ENCODE measurements at regions not wholly inside any gene's neighbourhood (a gene's known extent, or its start where the extent isn't known, plus 50 kb on each side); places are given as distances from the start of the nearest gene placed in this dataset.
"Not testable (repeated sequence)": the region's sequence is repeated elsewhere in the genome, so short reads cannot be mapped to it uniquely, and the experiment has no call there.

- Histone ChIP-seq H3K36me3 (replicated peaks; ENCODE audit: insufficient read depth, low read depth) (no peaks in the 10 kb centered on the region), H3K4me3 (no peak overlapping the region), H3K4me1 (ENCODE audit: insufficient read depth) (no peaks in the 10 kb centered on the region), H3K27ac (no peak overlapping the region), H3K4me2 (no peak overlapping the region), H4K20me1 (ENCODE audit: insufficient read depth, poor library complexity, severe bottlenecking) (no peaks in the 10 kb centered on the region), H3K9me3 (ENCODE audit: low read depth) (no peaks in the 10 kb centered on the region), H2AFZ (no peak overlapping the region), H3K27me3 (no peaks in the 10 kb centered on the region), H3K9me2 (replicated peaks; ENCODE audit: insufficient read depth) (no peaks in the 10 kb centered on the region), H3K79me2 (no peaks in the 10 kb centered on the region)
- 93% methylated on average over 2 of the region's 2 CpGs for WGBS (ENCODE audit: low lambda C conversion rate, missing lambda C conversion rate)
- TF ChIP-seq EZH2phosphoT487 (IDR thresholded peaks at IDR 0.05; ENCODE audit: low read depth, severe bottlenecking, unreplicated experiment) (no peak), EZH2 (IDR thresholded peaks at IDR 0.05; ENCODE audit: borderline replicate concordance) (no peak), CTCF (IDR thresholded peaks at IDR 0.05; ENCODE audit: poor library complexity) (no peak)
- DNase-seq (ENCODE audit: low spot score) = no peak
Observed at GRCh38 chr5:104494083-104494482, 931.5 kb upstream of the NUDT12 start.

GRCh38 chr5:104472811-104473210, 910.2 kb upstream of the NUDT12 start:
- Histone ChIP-seq H3K9me2 (replicated peaks; ENCODE audit: insufficient read depth) (no peaks in the 10 kb centered on the region), H3K4me3 (no peak overlapping the region), H3K4me2 (no peak overlapping the region), H3K27ac (no peak overlapping the region), H3K4me1 (ENCODE audit: insufficient read depth) (no peaks in the 10 kb centered on the region), H3K36me3 (replicated peaks; ENCODE audit: insufficient read depth, low read depth) (no peaks in the 10 kb centered on the region), H3K9me3 (ENCODE audit: low read depth) (no peaks in the 10 kb centered on the region), H3K79me2 (no peaks in the 10 kb centered on the region), H2AFZ (no peak overlapping the region), H3K27me3 (no peaks in the 10 kb centered on the region), H4K20me1 (ENCODE audit: insufficient read depth, poor library complexity, severe bottlenecking) (no peaks in the 10 kb centered on the region)
- DNase-seq (ENCODE audit: low spot score) = no peak
- TF ChIP-seq EZH2phosphoT487 (IDR thresholded peaks at IDR 0.05; ENCODE audit: low read depth, severe bottlenecking, unreplicated experiment) (no peak), CTCF (IDR thresholded peaks at IDR 0.05; ENCODE audit: poor library complexity) (no peak), EZH2 (IDR thresholded peaks at IDR 0.05; ENCODE audit: borderline replicate concordance) (no peak)
- 86% methylated on average over 3 of the region's 3 CpGs for WGBS (ENCODE audit: low lambda C conversion rate, missing lambda C conversion rate)

GRCh38 chr5:104456122-104456521, 893.5 kb upstream of the NUDT12 start:
- Histone ChIP-seq H3K9me2 (replicated peaks; ENCODE audit: insufficient read depth) (no peaks in the 10 kb centered on the region), H3K9me3 (ENCODE audit: low read depth) (no peaks in the 10 kb centered on the region), H3K79me2 (no peaks in the 10 kb centered on the region), H3K27me3 (no peaks in the 10 kb centered on the region), H3K4me2 (no peak overlapping the region), H4K20me1 (ENCODE audit: insufficient read depth, poor library complexity, severe bottlenecking) (no peaks in the 10 kb centered on the region), H3K27ac (no peak overlapping the region), H3K36me3 (replicated peaks; ENCODE audit: insufficient read depth, low read depth) (no peaks in the 10 kb centered on the region), H3K4me3 (no peak overlapping the region), H3K4me1 (ENCODE audit: insufficient read depth) (no peaks in the 10 kb centered on the region), H2AFZ (no peak overlapping the region)
- no peak for TF ChIP-seq EZH2phosphoT487 (IDR thresholded peaks at IDR 0.05; ENCODE audit: low read depth, severe bottlenecking, unreplicated experiment)
- TF ChIP-seq EZH2 (IDR thresholded peaks at IDR 0.05; ENCODE audit: borderline replicate concordance) = no peak
- no peak for TF ChIP-seq CTCF (IDR thresholded peaks at IDR 0.05; ENCODE audit: poor library complexity)
- no peak for DNase-seq (ENCODE audit: low spot score)
- WGBS (ENCODE audit: low lambda C conversion rate, missing lambda C conversion rate) = 97% methylated on average over 3 of the region's 3 CpGs

GRCh38 chr5:104452550-104452949, 890.0 kb upstream of the NUDT12 start:
- 72% methylated on average over 1 of the region's 1 CpG for WGBS (ENCODE audit: low lambda C conversion rate, missing lambda C conversion rate)
- no peaks in the 10 kb centered on the region for H3K79me2 ChIP-seq
- peak overlapping the region; percentile 38 for H3K4me2 ChIP-seq
- no peak overlapping the region for H3K4me3 ChIP-seq
- DNase-seq (ENCODE audit: low spot score) = no peak
- H3K4me1 ChIP-seq (ENCODE audit: insufficient read depth) = no peaks in the 10 kb centered on the region
- H3K36me3 ChIP-seq (replicated peaks; ENCODE audit: insufficient read depth, low read depth) = no peaks in the 10 kb centered on the region
- no peak for TF ChIP-seq EZH2 (IDR thresholded peaks at IDR 0.05; ENCODE audit: borderline replicate concordance)
- no peak for TF ChIP-seq EZH2phosphoT487 (IDR thresholded peaks at IDR 0.05; ENCODE audit: low read depth, severe bottlenecking, unreplicated experiment)
- TF ChIP-seq CTCF (IDR thresholded peaks at IDR 0.05; ENCODE audit: poor library complexity) = no peak
- no peaks in the 10 kb centered on the region for H3K9me3 ChIP-seq (ENCODE audit: low read depth)
- peak overlapping the region; percentile 65 for H3K27ac ChIP-seq
- no peaks in the 10 kb centered on the region for H3K27me3 ChIP-seq
- no peaks in the 10 kb centered on the region for H4K20me1 ChIP-seq (ENCODE audit: insufficient read depth, poor library complexity, severe bottlenecking)
- H3K9me2 ChIP-seq (replicated peaks; ENCODE audit: insufficient read depth) = no peaks in the 10 kb centered on the region
- H2AFZ ChIP-seq = no peak overlapping the region

GRCh38 chr5:104451911-104452310, 889.3 kb upstream of the NUDT12 start:
- H3K4me2 ChIP-seq = not testable (repeated sequence)

More at GRCh38 chr5:104451911-104452310, 889.3 kb upstream of the NUDT12 start:
- H3K4me1 ChIP-seq (ENCODE audit: insufficient read depth); H3K79me2 ChIP-seq; H3K27me3 ChIP-seq; H3K36me3 ChIP-seq (replicated peaks; ENCODE audit: insufficient read depth, low read depth); DNase-seq (ENCODE audit: low spot score); H3K9me3 ChIP-seq (ENCODE audit: low read depth); H3K4me3 ChIP-seq; H4K20me1 ChIP-seq (ENCODE audit: insufficient read depth, poor library complexity, severe bottlenecking); H2AFZ ChIP-seq; H3K9me2 ChIP-seq (replicated peaks; ENCODE audit: insufficient read depth): not testable (repeated sequence)
- peak overlapping the region; percentile 65 for H3K27ac ChIP-seq
- 72% methylated on average over 28 of the region's 28 CpGs for WGBS (ENCODE audit: low lambda C conversion rate, missing lambda C conversion rate)
